ENCODE measurements at regions not wholly inside any gene's neighbourhood (a gene's known extent, or its start where the extent isn't known, plus 50 kb on each side); places are given as distances from the start of the nearest gene placed in this dataset.
"Not testable (repeated sequence)": the region's sequence is repeated elsewhere in the genome, so short reads cannot be mapped to it uniquely, and the experiment has no call there.

- Mint-ChIP-seq H3K27ac (no peak overlapping the region), H3K9me3 (peaks cover 2% of the 10 kb centered on the region), H3K4me1 (peaks cover 3% of the 10 kb centered on the region), H3K27me3 (ENCODE audit: insufficient read depth) (peaks cover 3% of the 10 kb centered on the region), H3K4me3 (no peak overlapping the region), H3K36me3 (ENCODE audit: low read depth) (no peaks in the 10 kb centered on the region)
- Histone ChIP-seq H3K36me3 (ENCODE audit: control insufficient read depth, insufficient read depth, low read length) (no peaks in the 10 kb centered on the region), H3K27me3 (ENCODE audit: control insufficient read depth, insufficient read depth, low read length, poor library complexity, severe bottlenecking) (no peaks in the 10 kb centered on the region), H3K27ac (ENCODE audit: low read depth, low read length) (no peak overlapping the region), H3K9ac (ENCODE audit: extremely low read depth, low read length, poor library complexity, severe bottlenecking) (no peak overlapping the region), H3K4me1 (ENCODE audit: control insufficient read depth, insufficient read depth, low read length) (no peaks in the 10 kb centered on the region), H3K9me3 (ENCODE audit: control insufficient read depth, low read length) (no peaks in the 10 kb centered on the region), H3K4me3 (ENCODE audit: low read length) (no peak overlapping the region)
- WGBS, 2 experiments (ENCODE audit: insufficient coverage in 1 of 2, insufficient read length in 1 of 2): 86% methylated on average over 4 of the region's 5 CpGs; no CpG with 5 or more reads in 1 of the 2 experiments
- no peak for DNase-seq
- TF ChIP-seq, protein P1, sequence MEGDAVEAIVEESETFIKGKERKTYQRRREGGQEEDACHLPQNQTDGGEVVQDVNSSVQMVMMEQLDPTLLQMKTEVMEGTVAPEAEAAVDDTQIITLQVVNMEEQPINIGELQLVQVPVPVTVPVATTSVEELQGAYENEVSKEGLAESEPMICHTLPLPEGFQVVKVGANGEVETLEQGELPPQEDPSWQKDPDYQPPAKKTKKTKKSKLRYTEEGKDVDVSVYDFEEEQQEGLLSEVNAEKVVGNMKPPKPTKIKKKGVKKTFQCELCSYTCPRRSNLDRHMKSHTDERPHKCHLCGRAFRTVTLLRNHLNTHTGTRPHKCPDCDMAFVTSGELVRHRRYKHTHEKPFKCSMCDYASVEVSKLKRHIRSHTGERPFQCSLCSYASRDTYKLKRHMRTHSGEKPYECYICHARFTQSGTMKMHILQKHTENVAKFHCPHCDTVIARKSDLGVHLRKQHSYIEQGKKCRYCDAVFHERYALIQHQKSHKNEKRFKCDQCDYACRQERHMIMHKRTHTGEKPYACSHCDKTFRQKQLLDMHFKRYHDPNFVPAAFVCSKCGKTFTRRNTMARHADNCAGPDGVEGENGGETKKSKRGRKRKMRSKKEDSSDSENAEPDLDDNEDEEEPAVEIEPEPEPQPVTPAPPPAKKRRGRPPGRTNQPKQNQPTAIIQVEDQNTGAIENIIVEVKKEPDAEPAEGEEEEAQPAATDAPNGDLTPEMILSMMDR (conservative IDR thresholded peaks at IDR 0.05): no peak
Observed at GRCh38 chr19:30936276-30936675, 413.0 kb downstream of the TSHZ3 start.

- Mint-ChIP-seq H3K4me1 (peaks cover 3% of the 10 kb centered on the region), H3K9me3 (peaks cover under 1% of the 10 kb centered on the region), H3K27me3 (ENCODE audit: insufficient read depth) (peaks cover 3% of the 10 kb centered on the region), H3K27ac (no peak overlapping the region), H3K36me3 (ENCODE audit: low read depth) (no peaks in the 10 kb centered on the region), H3K4me3 (no peak overlapping the region)
- no peak overlapping the region for H3K9ac ChIP-seq (ENCODE audit: extremely low read depth, low read length, poor library complexity, severe bottlenecking)
- no peak overlapping the region for H3K27ac ChIP-seq (ENCODE audit: low read depth, low read length)
- 79 to 84% methylated on average over 4 of the region's 4 CpGs for WGBS, 2 experiments (ENCODE audit: insufficient coverage in 1 of 2, insufficient read length in 1 of 2)
- H3K4me1 ChIP-seq (ENCODE audit: control insufficient read depth, insufficient read depth, low read length): no peaks in the 10 kb centered on the region
- TF ChIP-seq, protein P1 (conservative IDR thresholded peaks at IDR 0.05): no peak
- no peaks in the 10 kb centered on the region for H3K27me3 ChIP-seq (ENCODE audit: control insufficient read depth, insufficient read depth, low read length, poor library complexity, severe bottlenecking)
- no peaks in the 10 kb centered on the region for H3K9me3 ChIP-seq (ENCODE audit: control insufficient read depth, low read length)
- H3K4me3 ChIP-seq (ENCODE audit: low read length): no peak overlapping the region
- no peaks in the 10 kb centered on the region for H3K36me3 ChIP-seq (ENCODE audit: control insufficient read depth, insufficient read depth, low read length)
- DNase-seq: no peak
Observed at GRCh38 chr19:30935146-30935545, 414.1 kb downstream of the TSHZ3 start.

GRCh38 chr19:30933454-30933853 is 415.8 kb downstream of the TSHZ3 start:
- not testable (repeated sequence) for H3K9ac ChIP-seq (ENCODE audit: extremely low read depth, low read length, poor library complexity, severe bottlenecking); DNase-seq; H3K4me1 ChIP-seq (ENCODE audit: control insufficient read depth, insufficient read depth, low read length); H3K4me3 Mint-ChIP-seq; H3K9me3 ChIP-seq (ENCODE audit: control insufficient read depth, low read length); H3K27ac Mint-ChIP-seq; H3K27me3 Mint-ChIP-seq (ENCODE audit: insufficient read depth); H3K27ac ChIP-seq (ENCODE audit: low read depth, low read length); H3K4me1 Mint-ChIP-seq; H3K9me3 Mint-ChIP-seq; H3K36me3 ChIP-seq (ENCODE audit: control insufficient read depth, insufficient read depth, low read length); H3K27me3 ChIP-seq (ENCODE audit: control insufficient read depth, insufficient read depth, low read length, poor library complexity, severe bottlenecking); H3K4me3 ChIP-seq (ENCODE audit: low read length); H3K36me3 Mint-ChIP-seq (ENCODE audit: low read depth)
- 100% methylated on average over 1 to 3 of the region's 3 CpGs for WGBS, 2 experiments (ENCODE audit: insufficient coverage in 1 of 2, insufficient read length in 1 of 2)

DNA sequence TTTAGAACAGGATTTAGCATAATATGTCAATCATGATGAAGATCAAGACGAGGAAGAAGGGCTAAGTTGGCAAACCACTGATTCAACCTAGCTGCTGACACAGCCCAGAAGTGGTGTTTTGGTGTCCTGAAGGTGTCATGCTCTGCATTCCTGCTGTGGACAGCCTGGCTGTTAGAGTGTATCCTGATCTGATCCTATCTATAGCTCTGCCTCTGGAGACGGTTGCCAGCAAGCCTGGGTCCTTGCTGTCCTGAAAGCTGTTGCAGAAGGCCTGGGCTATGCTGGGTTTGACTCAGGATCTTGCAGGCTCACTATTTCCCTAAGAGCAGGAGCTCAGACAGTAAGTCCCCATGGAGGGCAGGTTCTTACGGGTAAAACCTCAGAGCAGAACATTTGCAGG is 416.4 kb downstream of the TSHZ3 start:
- no peaks in the 10 kb centered on the region for H3K27me3 ChIP-seq (ENCODE audit: control insufficient read depth, insufficient read depth, low read length, poor library complexity, severe bottlenecking)
- H3K27ac Mint-ChIP-seq: no peak overlapping the region
- peaks cover 3% of the 10 kb centered on the region for H3K4me1 Mint-ChIP-seq
- H3K9me3 Mint-ChIP-seq: peaks cover 11% of the 10 kb centered on the region
- H3K27ac ChIP-seq (ENCODE audit: low read depth, low read length): no peak overlapping the region
- no peak overlapping the region for H3K4me3 Mint-ChIP-seq
- no peak for DNase-seq
- no peaks in the 10 kb centered on the region for H3K36me3 Mint-ChIP-seq (ENCODE audit: low read depth)
- peaks cover 3% of the 10 kb centered on the region for H3K27me3 Mint-ChIP-seq (ENCODE audit: insufficient read depth)
- no peaks in the 10 kb centered on the region for H3K36me3 ChIP-seq (ENCODE audit: control insufficient read depth, insufficient read depth, low read length)
- H3K4me3 ChIP-seq (ENCODE audit: low read length): no peak overlapping the region
- no peaks in the 10 kb centered on the region for H3K4me1 ChIP-seq (ENCODE audit: control insufficient read depth, insufficient read depth, low read length)
- peaks cover 10% of the 10 kb centered on the region for H3K9me3 ChIP-seq (ENCODE audit: control insufficient read depth, low read length)
- no peak overlapping the region for H3K9ac ChIP-seq (ENCODE audit: extremely low read depth, low read length, poor library complexity, severe bottlenecking)
- whole genome bisulfite sequencing, 2 experiments (ENCODE audit: insufficient coverage in 1 of 2, insufficient read length in 1 of 2): 82 to 90% methylated on average over 3 of the region's 3 CpGs
- TF ChIP-seq, protein P1 (conservative IDR thresholded peaks at IDR 0.05): no peak

All from endodermal cell (in vitro differentiated cells).